Panc1 (cell line): ENCODE measurements at regions not wholly inside any gene's neighbourhood (a gene's known extent, or its start where the extent isn't known, plus 50 kb on each side); places are given as distances from the start of the nearest gene placed in this dataset.

Experiments used
- ATAC-seq: fragments of 200-7000 bp; cut with Tn5 transposase; 2 replicates; pipeline ENCODE4 v1.9.1; 2020; ENCODE audit warnings: mild to moderate bottlenecking, moderate library complexity
- BruUV-seq: library from RNA; stranded (reverse); fragments of 400-500 nt; replicated peaks from 2 replicates; lab custom pipeline; 2021; lab: Mats Ljungman, UMichigan
- CTCF ChIA-PET: fragments of 300-600 bp; sonication (Branson Sonifier 250); formaldehyde crosslinking; loops from one replicate; lab custom pipeline; 2022; ENCODE audit warnings: antibody characterized with exemption; lab: Charles Lee
- POLR2A ChIA-PET: fragments of 300-600 bp; sonication (Branson Sonifier 250); formaldehyde crosslinking; loops from one replicate; lab custom pipeline; 2022; ENCODE audit warnings: antibody characterized with exemption; lab: Charles Lee
- DNase-seq: peaks from one replicate; pipeline ENCODE4 v3.0.0-alpha.2; 2010; ENCODE audit warnings: low read depth, low spot score
- H3K27ac ChIP-seq: 2 replicates; pipeline ENCODE4 v1.5.1; 2011; ENCODE audit warnings: mild to moderate bottlenecking, low read length, inconsistent platforms
- H3K27me3 ChIP-seq: fragments of 200-500 bp; sonication (Bioruptor generic); 2 replicates; pipeline ENCODE4 v1.6.0; 2014; ENCODE audit warnings: low read length, inconsistent platforms; ENCODE audit not compliant: control insufficient read depth, insufficient read depth
- H3K36me3 ChIP-seq: fragments of 200-500 bp; sonication (Bioruptor generic); 2 replicates; pipeline ENCODE4 v1.5.1; 2014; ENCODE audit warnings: inconsistent platforms, mild to moderate bottlenecking, low read length, moderate library complexity; ENCODE audit not compliant: control insufficient read depth, insufficient read depth
- H3K4me1 ChIP-seq: 2 replicates; pipeline ENCODE4 v1.5.1; 2011; ENCODE audit warnings: inconsistent platforms, mild to moderate bottlenecking, low read length, moderate library complexity; ENCODE audit not compliant: control insufficient read depth, insufficient read depth
- H3K4me3 ChIP-seq, 2 experiments: 2 replicates each; pipeline ENCODE4 v1.5.1; 2011 to 2012; ENCODE audit warnings: low read depth in 2 of 2, low read length in 2 of 2, mild to moderate bottlenecking in 2 of 2, inconsistent platforms in 1 of 2, moderate library complexity in 1 of 2
- H3K9me3 ChIP-seq: fragments of 200-500 bp; sonication (Bioruptor generic); 2 replicates; pipeline ENCODE4 v1.5.1; 2014; ENCODE audit warnings: low read depth, mild to moderate bottlenecking, inconsistent platforms, low read length, moderate library complexity; ENCODE audit not compliant: control insufficient read depth, insufficient read depth
- POLR2AphosphoS5 ChIP-seq: IDR thresholded peaks from 2 replicates; pipeline ENCODE4 v1.6.1; 2012; ENCODE audit warnings: mild to moderate bottlenecking, low read depth, low read length, moderate library complexity
- REST ChIP-seq, 2 experiments: IDR thresholded peaks; 2 replicates each; pipeline ENCODE4 v1.6.1; 2011 to 2012; ENCODE audit warnings: low read depth in 2 of 2, control low read depth in 1 of 2, low read length in 1 of 2, mild to moderate bottlenecking in 1 of 2, moderate library complexity in 1 of 2; ENCODE audit not compliant: insufficient read depth in 1 of 2
- SIN3A ChIP-seq: IDR thresholded peaks from 2 replicates; pipeline ENCODE4 v1.6.1; 2012; ENCODE audit warnings: low read depth, mild to moderate bottlenecking, low read length, moderate library complexity, borderline replicate concordance; ENCODE audit not compliant: insufficient read depth
- TCF7L2 ChIP-seq: IDR thresholded peaks from 2 replicates; pipeline ENCODE4 v1.6.1; 2011; ENCODE audit warnings: mild to moderate bottlenecking, low read depth, low read length, inconsistent platforms
- in situ Hi-C: cut with HindIII; loops from 2 replicates; pipeline ENCODE4 v1.10.0; 2016; ENCODE audit warnings: low sequenced_read_pairs, low pct_unique_long_range_greater_than_20kb
- intact Hi-C: fragments of 100-400 bp; cut with micrococcal nuclease; formaldehyde crosslinking; loops from one replicate; pipeline ENCODE4 v1.10.0; 2022; ENCODE audit not compliant: unreplicated experiment
- TF ChIP-seq, protein P1 (sequence below): fragments of 450-650 bp; IDR thresholded peaks from 2 replicates; pipeline ENCODE4 v1.5.1; 2017; ENCODE audit warnings: mild to moderate bottlenecking

DNA sequence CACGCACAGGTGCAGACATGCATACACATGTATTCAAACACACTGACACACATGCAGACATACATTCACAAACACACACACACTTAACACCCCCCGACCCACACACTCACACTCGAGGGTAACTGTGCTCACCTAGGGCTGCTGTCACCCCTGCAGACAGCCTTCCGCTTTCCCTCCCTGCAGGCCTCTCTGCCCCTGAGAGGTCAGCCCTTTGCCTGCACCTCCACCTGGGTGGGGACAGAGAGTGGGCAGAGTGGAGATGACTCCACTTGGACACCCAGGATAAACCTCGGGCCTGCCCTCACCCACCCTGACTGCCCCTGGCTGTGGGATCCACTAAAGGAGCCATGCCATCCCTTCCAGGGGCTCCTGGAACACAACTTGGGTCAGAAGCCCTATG, 264.3 kb downstream of the PTPRU start:
- intact Hi-C loops (no loop called here), in situ Hi-C loops (no loop called here)
- CTCF ChIA-PET = no interaction called here
- Histone ChIP-seq H3K4me1 (no peaks in the 10 kb centered on the region), H3K27me3 (no peaks in the 10 kb centered on the region), H3K27ac (no peak overlapping the region), H3K9me3 (no peaks in the 10 kb centered on the region), H3K4me3 (no peak overlapping the region), H3K36me3 (no peaks in the 10 kb centered on the region)
- TF ChIP-seq REST (IDR thresholded peaks at IDR 0.05; ENCODE audit: insufficient read depth in 1 of 2, low read depth in 2 of 2, low read length in 1 of 2) (no peak), POLR2AphosphoS5 (no peak), SIN3A (no peak), TCF7L2 (no peak)
- TF ChIP-seq, protein P1, sequence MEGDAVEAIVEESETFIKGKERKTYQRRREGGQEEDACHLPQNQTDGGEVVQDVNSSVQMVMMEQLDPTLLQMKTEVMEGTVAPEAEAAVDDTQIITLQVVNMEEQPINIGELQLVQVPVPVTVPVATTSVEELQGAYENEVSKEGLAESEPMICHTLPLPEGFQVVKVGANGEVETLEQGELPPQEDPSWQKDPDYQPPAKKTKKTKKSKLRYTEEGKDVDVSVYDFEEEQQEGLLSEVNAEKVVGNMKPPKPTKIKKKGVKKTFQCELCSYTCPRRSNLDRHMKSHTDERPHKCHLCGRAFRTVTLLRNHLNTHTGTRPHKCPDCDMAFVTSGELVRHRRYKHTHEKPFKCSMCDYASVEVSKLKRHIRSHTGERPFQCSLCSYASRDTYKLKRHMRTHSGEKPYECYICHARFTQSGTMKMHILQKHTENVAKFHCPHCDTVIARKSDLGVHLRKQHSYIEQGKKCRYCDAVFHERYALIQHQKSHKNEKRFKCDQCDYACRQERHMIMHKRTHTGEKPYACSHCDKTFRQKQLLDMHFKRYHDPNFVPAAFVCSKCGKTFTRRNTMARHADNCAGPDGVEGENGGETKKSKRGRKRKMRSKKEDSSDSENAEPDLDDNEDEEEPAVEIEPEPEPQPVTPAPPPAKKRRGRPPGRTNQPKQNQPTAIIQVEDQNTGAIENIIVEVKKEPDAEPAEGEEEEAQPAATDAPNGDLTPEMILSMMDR = no peak
- POLR2A ChIA-PET = no interaction called here
- DNase-seq (no peak), ATAC-seq (no peak)
- no TSS peak for BruUV-seq

DNA sequence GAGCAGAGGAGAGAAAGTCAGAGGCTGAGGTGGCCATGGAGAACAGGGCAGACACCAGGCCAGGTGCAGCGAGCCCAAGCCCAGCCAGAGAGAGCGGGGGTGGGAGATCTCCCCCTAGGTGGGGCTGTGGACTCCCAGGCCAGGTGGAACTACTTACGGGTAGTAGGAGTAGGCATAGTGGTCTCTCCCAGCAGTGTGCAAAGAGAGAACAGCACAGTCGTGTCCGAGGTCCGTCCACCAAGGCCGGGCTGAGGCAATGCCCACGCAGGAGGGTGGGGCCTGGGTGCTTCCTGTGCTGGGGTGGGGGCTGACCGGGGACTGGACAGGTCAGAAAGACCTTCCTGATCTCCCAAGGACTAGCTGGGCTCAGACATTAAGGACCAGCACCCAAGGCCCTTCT, 263.7 kb downstream of the PTPRU start:
- Histone ChIP-seq H3K9me3 (no peaks in the 10 kb centered on the region), H3K4me1 (no peaks in the 10 kb centered on the region), H3K27ac (no peak overlapping the region), H3K4me3 (no peak overlapping the region), H3K27me3 (no peaks in the 10 kb centered on the region), H3K36me3 (no peaks in the 10 kb centered on the region)
- POLR2A ChIA-PET = no interaction called here
- BruUV-seq = no TSS peak
- ATAC-seq (no peak), DNase-seq (no peak)
- intact Hi-C loops (no loop called here), in situ Hi-C loops (no loop called here)
- TF ChIP-seq, protein P1 = no peak
- no peak for TF ChIP-seq POLR2AphosphoS5
- CTCF ChIA-PET = no interaction called here
